GM18505 (cell line): ENCODE measurements at regions not wholly inside any gene's neighbourhood (a gene's known extent, or its start where the extent isn't known, plus 50 kb on each side); places are given as distances from the start of the nearest gene placed in this dataset.
"Not testable (repeated sequence)": the region's sequence is repeated elsewhere in the genome, so short reads cannot be mapped to it uniquely, and the experiment has no call there.

Experiments
- ATAC-seq: cut with Tn5 transposase; IDR thresholded peaks from one replicate; pipeline ENCODE4 v1.9.1; 2021; ENCODE audit not compliant: unreplicated experiment
- POLR2A ChIP-seq: IDR thresholded peaks from 4 replicates; pipeline ENCODE4 v1.6.1; 2011; ENCODE audit warnings: borderline replicate concordance; ENCODE audit not compliant: insufficient read depth, insufficient read length; ENCODE audit errors: extremely low read depth

DNA sequence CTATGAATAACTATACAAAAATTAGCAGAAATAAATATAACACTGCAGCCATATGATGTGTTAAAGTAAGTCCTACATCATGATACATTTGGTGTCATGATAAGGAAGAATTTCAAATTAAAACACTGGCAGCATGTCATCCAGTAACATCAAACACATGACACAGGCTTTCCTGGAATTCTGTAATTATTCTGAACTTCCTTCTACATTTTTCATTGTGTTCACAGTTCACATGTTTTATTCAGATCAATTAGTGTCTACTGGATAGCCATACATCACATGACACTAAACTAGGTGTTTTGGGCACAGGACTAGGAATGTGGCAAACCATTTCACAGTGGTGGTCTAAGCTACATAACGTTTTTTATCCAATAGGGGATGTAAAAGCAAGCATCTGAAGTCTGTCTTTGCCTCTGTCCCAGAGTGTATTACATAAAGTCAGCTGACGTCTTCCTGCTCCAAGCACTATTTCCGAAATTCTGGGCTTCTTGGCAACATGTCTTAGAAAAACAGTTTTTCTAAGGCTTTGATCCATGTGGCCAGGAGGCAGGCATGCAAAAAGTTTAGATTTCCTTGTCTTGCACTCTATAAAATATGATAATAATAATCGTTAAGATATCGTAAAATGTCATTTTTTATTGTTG, 707.9 kb downstream of the CENPC start:
- no peak for TF ChIP-seq POLR2A
- ATAC-seq, result no peak

DNA sequence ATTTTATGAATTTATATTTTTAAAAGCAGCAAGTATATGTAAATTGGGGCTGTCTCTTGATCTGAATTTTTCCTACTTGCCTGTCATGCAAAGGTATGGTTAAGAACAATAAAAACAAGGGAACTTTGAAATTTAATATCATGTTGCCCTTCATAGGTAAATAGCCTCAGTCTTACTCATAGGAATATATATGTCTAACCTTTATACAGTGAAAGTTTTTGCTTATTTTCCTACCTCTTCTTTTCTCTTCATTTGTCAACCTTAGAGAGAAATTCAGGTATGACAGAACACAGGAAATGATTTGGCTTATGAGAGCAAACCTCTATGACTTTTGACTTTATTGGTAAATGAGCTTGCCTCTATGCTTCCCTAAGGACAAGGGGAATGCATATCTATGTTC, 716.0 kb downstream of the CENPC start:
- ATAC-seq, result no peak
- TF ChIP-seq POLR2A, result no peak

- ATAC-seq, result no peak
- no peak for TF ChIP-seq POLR2A
These were observed 724.6 kb downstream of the CENPC start for GRCh38 chr4:66820681-66821080.

GRCh38 chr4:66814277-66814676, 731.0 kb downstream of the CENPC start:
- ATAC-seq, result no peak
- no peak for TF ChIP-seq POLR2A

GRCh38 chr4:66805582-66805981, 739.7 kb downstream of the CENPC start:
- TF ChIP-seq POLR2A, result no peak
- ATAC-seq, result no peak

- no peak for ATAC-seq
- TF ChIP-seq POLR2A, result no peak
These were observed 740.3 kb downstream of the CENPC start for GRCh38 chr4:66804979-66805378.

- ATAC-seq, result no peak
- TF ChIP-seq POLR2A, result no peak
These were observed 747.7 kb downstream of the CENPC start for GRCh38 chr4:66797608-66798007.

DNA sequence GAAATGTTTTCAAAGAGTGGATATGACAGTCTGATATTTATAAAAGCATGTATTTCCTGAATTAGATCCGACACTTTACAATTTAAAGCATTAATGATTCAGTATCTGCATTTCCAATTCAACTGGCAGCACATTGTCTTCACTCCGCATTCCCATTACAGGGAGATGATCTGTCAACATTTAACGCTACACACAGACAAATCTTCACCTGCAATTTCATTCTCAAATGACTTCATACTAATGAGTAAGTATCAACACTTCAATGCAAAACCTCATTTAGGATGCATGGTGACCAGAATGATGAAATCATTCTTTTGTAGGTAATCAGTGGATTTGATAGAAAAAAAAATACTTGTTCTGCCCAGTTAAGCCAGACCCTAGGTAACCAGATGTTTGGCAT, 749.6 kb downstream of the CENPC start:
- TF ChIP-seq POLR2A, result no peak
- ATAC-seq, result no peak

GRCh38 chr4:66794390-66795034, 750.8 kb downstream of the CENPC start:
- no peak for ATAC-seq
- TF ChIP-seq POLR2A, result no peak

DNA sequence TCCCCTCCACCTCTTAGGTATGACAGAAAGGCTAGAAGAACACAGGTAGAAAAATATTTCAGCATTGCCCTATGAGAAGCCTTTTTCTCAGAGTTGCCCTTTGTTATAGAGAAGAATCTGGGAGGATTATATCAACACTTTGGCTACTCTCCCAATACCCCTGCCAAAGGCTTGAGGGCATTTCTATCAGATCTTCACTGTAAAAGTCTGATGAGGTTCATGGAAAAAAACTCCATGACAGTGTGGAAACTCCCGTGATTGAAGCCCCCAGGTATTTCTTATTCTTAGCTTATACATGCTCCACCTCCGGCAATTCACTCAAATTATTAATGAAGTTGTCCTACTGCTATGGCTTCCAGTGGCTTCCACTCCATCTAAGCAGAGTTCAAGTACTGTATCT, 753.6 kb downstream of the CENPC start:
- TF ChIP-seq POLR2A, result no peak
- no peak for ATAC-seq

DNA sequence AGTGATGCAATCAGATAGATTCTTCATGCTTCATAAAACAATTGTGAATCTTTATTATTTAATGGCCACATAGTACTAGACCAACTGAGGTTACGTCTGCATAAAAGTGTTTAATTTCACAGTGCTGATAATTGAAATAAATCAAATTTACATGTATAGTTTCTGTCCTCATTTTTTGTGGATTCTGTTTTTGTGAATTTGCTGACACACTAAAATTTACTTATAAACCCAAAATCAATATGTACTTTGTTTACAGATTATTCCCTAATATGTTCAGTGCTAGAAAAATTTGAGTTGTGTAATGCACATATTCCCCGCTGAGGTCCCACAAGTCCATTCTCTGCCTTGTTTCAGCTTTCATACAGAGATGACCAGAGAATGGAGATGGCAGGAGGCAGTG, 759.8 kb downstream of the CENPC start:
- TF ChIP-seq POLR2A, result no peak
- no peak for ATAC-seq

- ATAC-seq, result not testable (repeated sequence)
These were observed 762.6 kb downstream of the CENPC start for GRCh38 chr4:66782751-66783150.

DNA sequence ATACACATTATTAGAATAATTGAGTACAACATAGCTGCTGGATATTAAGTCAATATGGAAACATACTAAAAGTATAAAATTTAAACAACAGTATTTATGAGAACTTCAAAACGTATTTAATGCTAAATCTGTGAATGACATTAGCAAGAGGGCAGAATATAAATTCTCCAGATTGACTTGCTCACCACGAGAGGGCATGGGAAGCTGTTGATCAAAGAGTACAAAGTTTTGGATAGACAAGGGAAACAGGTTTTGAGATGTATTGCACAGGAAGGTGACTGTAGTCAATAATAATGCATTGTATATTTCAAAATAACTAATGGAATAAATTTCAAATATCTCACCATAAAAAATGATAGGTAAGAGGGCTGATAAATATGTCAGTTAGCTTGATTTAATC, 768.2 kb downstream of the CENPC start:
- no peak for ATAC-seq
- TF ChIP-seq POLR2A, result no peak

- ATAC-seq, result no peak
- TF ChIP-seq POLR2A, result no peak
These were observed 775.9 kb downstream of the CENPC start for GRCh38 chr4:66769441-66769840.

DNA sequence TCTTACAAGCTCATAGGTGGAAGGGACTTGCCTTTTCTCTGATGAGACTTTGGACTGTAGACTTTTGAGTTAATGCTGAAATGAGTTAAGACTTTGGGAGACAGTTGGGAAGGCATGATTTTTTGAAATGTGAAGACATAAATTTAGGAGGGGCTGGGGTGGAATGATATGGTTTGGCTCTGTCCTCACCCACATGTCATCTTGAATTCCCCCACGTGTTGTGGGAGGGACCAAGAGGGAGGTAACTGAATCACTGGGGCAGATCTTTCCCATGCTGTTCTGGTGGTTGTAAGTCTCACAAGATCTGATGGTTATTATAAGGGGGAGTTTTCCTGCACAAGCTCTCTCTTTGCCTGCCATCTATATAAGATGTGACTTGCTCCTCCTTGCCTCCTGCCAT, 777.9 kb downstream of the CENPC start:
- no peak for ATAC-seq
- TF ChIP-seq POLR2A, result no peak

- TF ChIP-seq POLR2A, result no peak
These were observed 778.7 kb downstream of the CENPC start for GRCh38 chr4:66766557-66766956.

GRCh38 chr4:66750273-66750672, 795.0 kb downstream of the CENPC start:
- TF ChIP-seq POLR2A, result no peak
- ATAC-seq, result no peak

More at GRCh38 chr4:66766557-66766956, 778.7 kb downstream of the CENPC start:
- no peak for ATAC-seq

GRCh38 chr4:66746918-66747317, 798.4 kb downstream of the CENPC start:
- ATAC-seq, result not testable (repeated sequence)
